Upper lobe of left lung (tissue), 4 donors: ENCODE measurements at regions not wholly inside any gene's neighbourhood (a gene's known extent, or its start where the extent isn't known, plus 50 kb on each side); places are given as distances from the start of the nearest gene placed in this dataset.

ENCODE experiments used
- POLR2A ChIP-seq, 4 donors: fragments of 450-650 bp; IDR thresholded peaks; one replicate each; pipeline ENCODE4 v1.5.1; 2016 to 2017; ENCODE audit warnings: antibody characterized with exemption in 4 of 4, mild to moderate bottlenecking in 2 of 4
- POLR2AphosphoS5 ChIP-seq, 2 donors: sonication (generic); formaldehyde crosslinking; IDR thresholded peaks; one replicate each; pipeline ENCODE4 v1.5.1; 2017; ENCODE audit warnings: antibody characterized with exemption in 2 of 2
- TF ChIP-seq, protein P1 (sequence below), 6 experiments: fragments of 450-650 bp in 4 of 6; fragments of 200-600 bp in 2 of 6; sonication (generic) in 2 of 6; IDR thresholded peaks; one replicate each; pipeline ENCODE4 v1.5.1; 2016 to 2019; ENCODE audit warnings: antibody characterized with exemption in 6 of 6

DNA sequence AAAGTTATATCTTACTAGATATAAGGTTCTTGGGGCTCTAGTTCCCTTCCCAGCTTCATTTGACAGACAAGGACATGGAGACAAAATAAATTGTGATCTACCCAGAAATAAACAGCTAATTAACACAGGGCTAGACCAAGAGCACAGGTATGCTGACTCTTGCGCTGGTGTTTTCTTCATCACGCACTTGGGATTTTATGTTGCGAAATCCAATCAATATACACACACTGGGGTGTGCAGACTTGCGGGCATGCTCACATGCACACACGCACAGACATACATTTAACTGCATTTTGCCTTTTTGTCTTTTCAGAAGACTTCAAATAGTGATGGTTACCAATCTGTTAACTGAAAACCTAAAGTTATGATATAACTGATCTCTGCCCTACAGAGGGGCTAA is 91.2 kb downstream of the LRATD1 start:
- TF ChIP-seq, protein P1, sequence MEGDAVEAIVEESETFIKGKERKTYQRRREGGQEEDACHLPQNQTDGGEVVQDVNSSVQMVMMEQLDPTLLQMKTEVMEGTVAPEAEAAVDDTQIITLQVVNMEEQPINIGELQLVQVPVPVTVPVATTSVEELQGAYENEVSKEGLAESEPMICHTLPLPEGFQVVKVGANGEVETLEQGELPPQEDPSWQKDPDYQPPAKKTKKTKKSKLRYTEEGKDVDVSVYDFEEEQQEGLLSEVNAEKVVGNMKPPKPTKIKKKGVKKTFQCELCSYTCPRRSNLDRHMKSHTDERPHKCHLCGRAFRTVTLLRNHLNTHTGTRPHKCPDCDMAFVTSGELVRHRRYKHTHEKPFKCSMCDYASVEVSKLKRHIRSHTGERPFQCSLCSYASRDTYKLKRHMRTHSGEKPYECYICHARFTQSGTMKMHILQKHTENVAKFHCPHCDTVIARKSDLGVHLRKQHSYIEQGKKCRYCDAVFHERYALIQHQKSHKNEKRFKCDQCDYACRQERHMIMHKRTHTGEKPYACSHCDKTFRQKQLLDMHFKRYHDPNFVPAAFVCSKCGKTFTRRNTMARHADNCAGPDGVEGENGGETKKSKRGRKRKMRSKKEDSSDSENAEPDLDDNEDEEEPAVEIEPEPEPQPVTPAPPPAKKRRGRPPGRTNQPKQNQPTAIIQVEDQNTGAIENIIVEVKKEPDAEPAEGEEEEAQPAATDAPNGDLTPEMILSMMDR (IDR thresholded peaks at IDR 0.05), result no peak
- TF ChIP-seq POLR2AphosphoS5 (IDR thresholded peaks at IDR 0.05) (no peak), POLR2A (IDR thresholded peaks at IDR 0.05) (no peak)
